ENCODE measurements at regions not wholly inside any gene's neighbourhood (a gene's known extent, or its start where the extent isn't known, plus 50 kb on each side); places are given as distances from the start of the nearest gene placed in this dataset.

DNA sequence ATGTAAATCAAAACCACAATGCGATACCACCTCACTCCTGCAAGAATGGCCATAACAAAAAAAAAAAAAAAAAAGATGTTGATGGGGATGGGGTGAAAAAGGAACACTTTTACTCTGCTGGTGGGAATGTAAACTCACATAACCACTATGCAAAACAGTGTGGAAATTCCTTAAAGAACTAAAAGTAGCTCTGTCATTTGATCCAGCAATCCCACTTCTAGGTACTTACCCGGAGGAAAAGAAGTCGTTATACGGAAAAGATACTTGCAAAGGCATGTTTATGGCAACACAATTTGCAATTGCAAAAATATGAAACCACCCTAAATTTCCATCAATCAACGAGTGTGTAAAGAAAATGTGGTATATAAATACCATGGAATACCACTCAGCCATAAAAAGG, 205.0 kb downstream of the TENT4A start:
- TF ChIP-seq CTCF (IDR thresholded peaks at IDR 0.05) = no peak
- no peak for TF ChIP-seq POLR2A (IDR thresholded peaks at IDR 0.05)

Measured in prostate gland (tissue), 2 donors.